ENCODE measurements at regions not wholly inside any gene's neighbourhood (a gene's known extent, or its start where the extent isn't known, plus 50 kb on each side); places are given as distances from the start of the nearest gene placed in this dataset.
"Not testable (repeated sequence)": the region's sequence is repeated elsewhere in the genome, so short reads cannot be mapped to it uniquely, and the experiment has no call there.

- DNase-seq = not testable (repeated sequence)
These were observed 50.5 kb upstream of the MED13L start for GRCh38 chr12:116327992-116328391.

DNA sequence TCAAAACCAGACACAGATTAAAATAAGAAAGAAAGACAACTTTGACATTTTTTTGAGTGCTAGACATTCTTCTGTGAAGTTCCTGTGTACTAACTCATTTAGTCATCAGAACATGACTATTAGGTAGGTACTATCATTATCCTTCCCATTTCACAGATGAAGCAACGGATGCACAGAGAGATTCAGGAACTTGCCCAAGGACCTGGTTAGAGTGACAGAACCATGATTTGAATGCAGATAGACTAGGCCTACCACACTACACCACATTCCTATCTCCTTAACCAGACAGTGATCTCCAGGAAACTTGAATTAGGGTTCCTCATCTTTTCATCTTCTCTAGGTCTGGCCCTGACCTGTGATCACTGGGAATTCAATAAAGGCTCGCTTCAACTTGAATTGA is 54.4 kb upstream of the MED13L start:
- no peak for DNase-seq

GRCh38 chr12:116332705-116333380 is 55.4 kb upstream of the MED13L start:
- no peak for DNase-seq

DNA sequence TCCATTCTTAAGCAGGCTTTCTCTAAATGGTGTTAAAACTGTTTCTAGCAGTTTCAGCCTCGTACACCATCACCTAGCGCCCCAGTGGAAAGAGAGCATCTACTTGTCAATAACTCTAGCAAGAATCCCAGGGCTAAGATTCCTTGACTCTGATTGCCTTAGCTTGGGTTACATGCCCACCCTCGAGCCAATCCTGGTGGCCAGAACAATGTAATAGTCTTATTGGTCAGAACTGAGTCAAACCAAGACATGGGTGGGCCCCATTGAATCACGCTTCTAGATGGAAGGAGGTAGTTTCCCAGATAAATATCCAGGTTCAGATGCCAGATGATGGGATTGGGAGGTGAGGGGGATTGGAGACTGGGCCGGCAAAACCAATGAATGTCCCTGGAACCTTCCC is 55.9 kb upstream of the MED13L start:
- DNase-seq = no peak

DNA sequence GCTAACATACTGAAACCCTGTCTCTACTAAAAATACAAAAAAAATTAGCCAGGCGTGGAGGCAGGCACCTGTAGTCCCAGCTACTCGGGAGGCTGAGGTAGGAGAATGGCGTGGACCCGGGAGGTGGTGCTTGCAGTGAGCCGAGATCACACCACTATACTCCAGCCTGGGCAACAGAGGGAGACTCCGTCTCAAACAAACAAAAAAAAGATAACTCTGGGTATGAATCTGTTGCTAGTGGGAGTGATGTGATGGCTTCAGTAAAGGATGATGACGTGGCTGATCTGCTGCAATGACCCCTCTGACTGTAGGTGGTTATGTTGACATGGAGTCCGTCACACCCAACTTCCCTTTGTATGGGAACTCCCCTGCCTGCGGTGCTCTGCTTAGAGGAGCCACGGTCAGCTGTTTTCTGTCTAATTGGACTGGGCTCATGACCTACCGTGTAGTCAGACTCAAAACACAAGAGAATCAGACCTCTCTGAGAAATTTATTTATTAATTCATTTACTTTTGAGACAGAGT is 59.1 kb upstream of the MED13L start:
- peak; percentile 6 for DNase-seq

- no peak for DNase-seq
These were observed 59.8 kb upstream of the MED13L start for GRCh38 chr12:116337312-116337711.

- no peak for DNase-seq
These were observed 60.8 kb upstream of the MED13L start for GRCh38 chr12:116338064-116338846.

GRCh38 chr12:116339062-116339461 is 61.6 kb upstream of the MED13L start:
- no peak for DNase-seq

- DNase-seq = no peak
These were observed 62.4 kb upstream of the MED13L start for GRCh38 chr12:116339800-116340371.

DNA sequence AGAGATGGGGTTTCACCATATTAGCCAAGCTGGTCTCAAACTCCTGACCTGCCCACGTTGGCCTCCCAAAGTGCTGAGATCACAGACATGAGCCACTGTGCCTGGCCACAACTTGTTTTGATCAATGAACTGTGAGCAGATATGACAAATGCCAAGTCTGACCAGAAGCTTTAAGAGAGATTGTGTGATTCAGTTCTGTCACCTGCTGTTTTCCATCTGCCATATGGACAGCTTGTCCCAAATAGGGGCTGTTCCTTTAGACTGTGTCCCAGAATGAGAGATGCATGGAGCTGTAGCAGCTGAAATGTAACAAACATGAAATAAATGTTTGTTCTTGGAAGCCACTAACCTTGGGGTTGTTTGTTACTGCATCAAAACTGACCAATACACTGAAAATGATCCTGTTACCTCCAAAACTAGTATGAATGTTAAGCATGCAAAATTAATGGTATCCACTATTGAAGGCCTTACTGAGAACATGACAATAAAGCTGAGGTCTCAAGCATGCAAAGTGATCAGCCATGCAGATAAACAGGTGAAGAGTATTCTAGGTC is 65.9 kb upstream of the MED13L start:
- no peak for DNase-seq

DNA sequence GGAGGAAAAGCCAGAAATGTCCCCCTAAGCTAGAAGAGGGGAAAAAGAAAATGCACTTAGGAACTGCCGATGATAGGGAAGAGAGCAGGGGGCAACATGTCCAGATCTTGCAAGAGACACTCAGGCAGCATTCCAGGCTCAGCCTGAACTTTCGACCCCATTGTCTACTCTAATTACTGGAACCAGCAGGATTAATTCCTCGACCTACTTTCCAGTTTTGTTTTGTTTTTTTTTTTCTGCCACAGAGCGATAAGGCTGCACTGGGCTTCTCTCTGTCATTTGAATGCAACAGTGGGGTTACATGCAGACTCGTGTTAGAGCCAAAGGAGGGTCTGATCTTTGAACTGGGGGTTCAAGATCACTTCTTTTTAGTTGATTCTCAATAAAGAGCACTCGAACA is 68.7 kb upstream of the MED13L start:
- DNase-seq = no peak

- DNase-seq = no peak
These were observed 69.2 kb upstream of the MED13L start for GRCh38 chr12:116346741-116347140.

DNA sequence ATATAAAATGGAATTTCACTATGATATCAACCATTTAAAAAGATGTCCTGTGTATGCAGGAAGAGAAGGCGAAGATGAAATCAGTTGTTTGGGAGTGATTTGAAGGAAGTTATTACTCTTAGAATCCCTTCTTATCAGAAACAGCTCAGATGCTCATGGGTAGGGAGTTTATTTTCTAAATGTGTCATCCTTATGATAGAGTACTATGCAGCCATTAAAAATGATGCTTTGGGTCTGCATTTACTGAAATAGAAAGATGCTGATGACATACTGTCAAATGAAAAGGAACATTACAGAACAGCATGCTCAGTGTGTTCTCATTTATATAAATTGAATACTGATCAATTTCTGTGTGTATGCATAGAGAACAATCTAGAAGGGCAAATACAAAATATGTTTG is 69.8 kb upstream of the MED13L start:
- DNase-seq = no peak

DNA sequence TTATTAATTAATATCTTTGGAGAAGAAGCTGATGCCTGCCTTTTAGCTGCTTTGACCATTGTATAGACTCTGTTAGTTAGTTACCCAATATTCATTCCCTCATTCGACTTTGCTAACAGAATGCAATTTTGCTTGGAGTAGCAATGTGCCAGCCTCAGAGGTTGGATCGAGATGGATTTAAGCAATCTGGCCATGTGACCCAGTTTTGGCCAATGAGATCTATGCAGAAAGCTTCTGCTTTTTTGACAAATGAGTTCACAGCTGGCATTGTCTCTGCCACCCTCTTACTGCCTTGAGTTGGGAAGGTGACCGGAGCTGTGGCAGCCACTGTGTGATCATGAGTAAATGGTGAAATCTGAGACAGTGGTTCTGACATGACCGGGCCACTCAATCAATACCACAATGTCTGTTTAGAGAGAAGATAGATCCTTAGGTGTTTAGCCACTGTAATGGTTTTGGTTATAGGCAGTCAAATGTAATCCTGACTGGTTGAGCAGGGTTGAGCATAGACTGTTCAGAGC is 74.9 kb upstream of the MED13L start:
- DNase-seq = no peak

DNA sequence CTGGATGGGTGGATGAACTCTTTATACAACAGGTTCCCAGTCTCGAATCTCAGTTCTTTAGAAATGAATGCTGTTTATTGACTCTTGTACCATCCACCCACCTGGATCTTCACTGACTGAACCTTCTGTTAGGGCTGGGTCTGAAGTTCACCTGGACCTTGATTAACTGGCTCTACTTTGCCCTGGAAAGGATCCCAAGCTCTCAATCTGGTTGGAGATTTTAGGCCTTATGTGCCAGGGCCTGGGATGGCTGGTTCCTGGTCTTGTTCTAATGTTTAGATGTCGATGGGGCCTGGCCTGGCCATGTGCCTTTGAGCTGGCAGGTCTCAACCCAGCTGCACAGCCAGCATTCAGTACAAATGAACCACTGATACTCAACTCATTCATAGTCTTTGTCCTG is 76.5 kb upstream of the MED13L start:
- no peak for DNase-seq

DNA sequence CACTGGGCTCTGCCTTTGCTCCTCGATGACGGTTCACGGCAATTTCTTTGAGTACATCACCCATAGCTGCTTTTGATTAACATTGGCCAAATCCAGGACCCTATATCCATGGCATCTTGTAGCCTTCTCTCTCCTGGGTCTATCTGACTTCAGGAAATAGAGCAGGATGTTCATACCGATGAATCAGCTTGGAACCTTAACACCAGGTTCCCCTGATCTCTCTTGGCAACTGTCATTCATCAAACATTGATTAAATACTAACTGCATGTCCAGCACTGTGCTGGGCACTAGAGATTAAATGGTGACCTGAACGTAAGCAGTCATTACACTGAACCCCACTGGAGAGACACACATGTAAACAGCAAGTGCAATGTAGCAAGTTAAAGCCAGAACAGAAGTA is 77.0 kb upstream of the MED13L start:
- DNase-seq = no peak

- no peak for DNase-seq
These were observed 77.7 kb upstream of the MED13L start for GRCh38 chr12:116354950-116355783.

DNA sequence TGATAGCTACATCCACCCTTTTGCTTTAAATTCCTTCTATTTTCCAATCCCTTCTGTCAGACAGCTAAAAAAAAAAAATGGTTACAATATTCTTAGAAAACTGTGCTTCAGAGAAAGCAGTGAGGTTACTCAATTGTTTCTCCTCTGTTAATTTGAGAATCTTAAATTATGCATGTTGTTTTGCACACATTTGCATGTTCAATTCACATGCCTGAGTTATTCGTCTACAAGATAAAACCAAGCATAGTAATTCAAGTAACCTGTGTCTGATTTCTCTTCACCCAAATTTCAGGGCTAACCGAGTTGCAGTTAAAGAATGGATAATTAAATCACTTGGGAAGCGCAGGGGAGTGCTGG is 81.0 kb upstream of the MED13L start:
- DNase-seq = no peak

DNA sequence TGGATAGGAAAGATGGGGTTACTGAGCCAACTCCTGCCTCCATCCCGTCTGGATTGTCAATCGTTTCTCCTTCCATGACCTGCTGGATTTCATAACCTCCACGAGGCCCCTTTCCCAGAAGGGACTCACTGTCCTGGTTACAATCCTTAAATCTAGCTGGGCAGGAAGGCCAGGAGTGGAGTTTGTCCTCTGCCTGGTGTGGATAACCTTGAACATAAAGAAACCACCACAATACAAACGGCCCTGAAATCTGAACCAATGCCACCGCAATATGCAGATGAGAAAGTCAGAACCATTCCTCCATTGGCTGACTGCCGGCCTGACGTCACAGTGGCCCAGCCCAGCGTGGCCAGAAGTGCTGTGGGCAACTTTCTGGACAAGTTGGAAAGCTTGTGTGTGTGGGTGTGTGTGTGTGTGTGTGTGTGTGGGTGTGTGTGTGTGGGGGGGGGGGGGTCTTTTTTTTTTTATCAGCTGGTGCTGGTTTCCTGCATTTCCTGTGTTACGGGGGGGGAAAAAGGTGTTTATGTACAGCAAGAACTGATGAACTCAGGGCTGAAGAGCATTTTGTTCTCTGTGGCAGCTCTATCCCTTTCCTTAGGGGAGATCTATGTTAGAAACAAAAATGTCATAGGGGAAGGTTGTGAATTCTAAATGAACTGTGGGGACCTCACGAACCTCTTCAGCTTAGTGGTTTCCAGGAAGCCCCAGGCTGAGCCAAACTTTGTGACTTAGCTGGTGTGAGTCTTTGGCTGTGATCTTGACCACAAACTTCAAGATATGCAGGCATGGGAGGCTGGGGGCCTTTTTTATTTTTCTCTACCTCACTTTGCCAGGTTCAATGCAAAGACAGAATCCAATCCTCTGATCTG is 81.6 kb upstream of the MED13L start:
- DNase-seq = peak; percentile 69

- no peak for DNase-seq
These were observed 83.3 kb upstream of the MED13L start for GRCh38 chr12:116360579-116361413.
